ENCODE measurements at regions not wholly inside any gene's neighbourhood (a gene's known extent, or its start where the extent isn't known, plus 50 kb on each side); places are given as distances from the start of the nearest gene placed in this dataset.

- Histone ChIP-seq H3K27ac (no peak overlapping the region), H3K9me3 (no peaks in the 10 kb centered on the region), H3K4me1 (no peaks in the 10 kb centered on the region), H3K4me3 (no peak overlapping the region), H3K36me3 (no peaks in the 10 kb centered on the region), H3K27me3 (no peaks in the 10 kb centered on the region)
- TF ChIP-seq POLR2A (IDR thresholded peaks at IDR 0.05) (no peak), CTCF (IDR thresholded peaks at IDR 0.05) (no peak), POLR2AphosphoS5 (IDR thresholded peaks at IDR 0.05; ENCODE audit: insufficient read depth in 1 of 2, low read depth in 1 of 2) (no peak)
- DNase-seq (ENCODE audit: extremely low spot score in 2 of 2), result no peak
- intact Hi-C loops (cut with DNase I), result no loop called here
Measured at GRCh38 chr1:87185077-87185476, 143.6 kb upstream of the LMO4 start.

GRCh38 chr1:87186346-87186745, 142.3 kb upstream of the LMO4 start:
- intact Hi-C loops (cut with DNase I), result no loop called here
- DNase-seq (ENCODE audit: extremely low spot score in 2 of 2), result no peak
- Histone ChIP-seq H3K9me3 (no peaks in the 10 kb centered on the region), H3K36me3 (no peaks in the 10 kb centered on the region), H3K4me1 (no peaks in the 10 kb centered on the region), H3K27me3 (no peaks in the 10 kb centered on the region), H3K27ac (no peak overlapping the region), H3K4me3 (no peak overlapping the region)
- TF ChIP-seq POLR2A (IDR thresholded peaks at IDR 0.05) (no peak), CTCF (IDR thresholded peaks at IDR 0.05) (no peak), POLR2AphosphoS5 (IDR thresholded peaks at IDR 0.05; ENCODE audit: insufficient read depth in 1 of 2, low read depth in 1 of 2) (no peak)

GRCh38 chr1:87188640-87189039, 140.0 kb upstream of the LMO4 start:
- no peaks in the 10 kb centered on the region for H3K4me1 ChIP-seq
- no peak overlapping the region for H3K27ac ChIP-seq
- no peaks in the 10 kb centered on the region for H3K9me3 ChIP-seq
- TF ChIP-seq POLR2AphosphoS5 (IDR thresholded peaks at IDR 0.05; ENCODE audit: insufficient read depth in 1 of 2, low read depth in 1 of 2) (no peak), CTCF (IDR thresholded peaks at IDR 0.05) (no peak), POLR2A (IDR thresholded peaks at IDR 0.05) (no peak)
- H3K4me3 ChIP-seq, result no peak overlapping the region
- intact Hi-C loops (cut with DNase I), result no loop called here
- DNase-seq (ENCODE audit: extremely low spot score in 2 of 2), result no peak
- no peaks in the 10 kb centered on the region for H3K36me3 ChIP-seq
- H3K27me3 ChIP-seq, result no peaks in the 10 kb centered on the region

- no peak overlapping the region for H3K27ac ChIP-seq
- TF ChIP-seq POLR2AphosphoS5 (IDR thresholded peaks at IDR 0.05; ENCODE audit: insufficient read depth in 1 of 2, low read depth in 1 of 2) (no peak), POLR2A (IDR thresholded peaks at IDR 0.05) (no peak), CTCF (IDR thresholded peaks at IDR 0.05) (no peak)
- no peaks in the 10 kb centered on the region for H3K27me3 ChIP-seq
- no peak overlapping the region for H3K4me3 ChIP-seq
- H3K9me3 ChIP-seq, result no peaks in the 10 kb centered on the region
- intact Hi-C loops (cut with DNase I), result no loop called here
- no peaks in the 10 kb centered on the region for H3K4me1 ChIP-seq
- H3K36me3 ChIP-seq, result no peaks in the 10 kb centered on the region
- no peak for DNase-seq (ENCODE audit: extremely low spot score in 2 of 2)
Measured at GRCh38 chr1:87190402-87190801, 138.3 kb upstream of the LMO4 start.

GRCh38 chr1:87191646-87192045, 137.0 kb upstream of the LMO4 start:
- H3K27me3 ChIP-seq, result no peaks in the 10 kb centered on the region
- intact Hi-C loops (cut with DNase I), result no loop called here
- no peaks in the 10 kb centered on the region for H3K9me3 ChIP-seq
- TF ChIP-seq CTCF (IDR thresholded peaks at IDR 0.05) (no peak), POLR2AphosphoS5 (IDR thresholded peaks at IDR 0.05; ENCODE audit: insufficient read depth in 1 of 2, low read depth in 1 of 2) (no peak), POLR2A (IDR thresholded peaks at IDR 0.05) (no peak)
- DNase-seq (ENCODE audit: extremely low spot score in 2 of 2), result no peak
- no peaks in the 10 kb centered on the region for H3K36me3 ChIP-seq
- H3K4me3 ChIP-seq, result no peak overlapping the region
- H3K27ac ChIP-seq, result no peak overlapping the region
- H3K4me1 ChIP-seq, result no peaks in the 10 kb centered on the region
